Neural progenitor cell (in vitro differentiated cells): ENCODE measurements at regions not wholly inside any gene's neighbourhood (a gene's known extent, or its start where the extent isn't known, plus 50 kb on each side); places are given as distances from the start of the nearest gene placed in this dataset.

Experiments
- EZH2 ChIP-seq: fragments of 200-600 bp; sonication (generic); IDR thresholded peaks from 2 replicates; pipeline ENCODE4 v1.6.1; 2017; ENCODE audit warnings: antibody characterized with exemption, mild to moderate bottlenecking, moderate library complexity
- TF ChIP-seq, protein P1 (sequence below): fragments of 200-600 bp; sonication (generic); IDR thresholded peaks from 2 replicates; pipeline ENCODE4 v1.5.1; 2017; ENCODE audit warnings: antibody characterized with exemption, mild to moderate bottlenecking

DNA sequence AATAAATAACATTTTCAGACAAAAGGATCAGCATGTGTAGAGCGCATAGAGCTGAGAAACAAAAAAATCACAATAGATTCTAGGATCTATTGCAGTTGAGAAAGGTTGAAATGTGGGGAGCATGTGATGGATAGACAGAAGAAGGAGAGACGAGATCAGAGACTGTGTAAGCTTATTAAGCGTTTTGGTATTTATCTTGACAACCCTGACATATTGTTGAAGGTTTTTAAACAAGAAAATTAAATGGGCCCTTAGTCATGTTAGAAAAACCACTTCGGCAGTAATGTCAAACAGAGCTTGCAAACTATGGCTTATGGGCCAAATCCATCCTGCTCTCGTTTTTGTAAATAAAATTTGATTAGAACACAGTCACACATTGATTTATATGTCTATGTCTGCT lies 200.5 kb upstream of the KLF4 start:
- TF ChIP-seq, protein P1, sequence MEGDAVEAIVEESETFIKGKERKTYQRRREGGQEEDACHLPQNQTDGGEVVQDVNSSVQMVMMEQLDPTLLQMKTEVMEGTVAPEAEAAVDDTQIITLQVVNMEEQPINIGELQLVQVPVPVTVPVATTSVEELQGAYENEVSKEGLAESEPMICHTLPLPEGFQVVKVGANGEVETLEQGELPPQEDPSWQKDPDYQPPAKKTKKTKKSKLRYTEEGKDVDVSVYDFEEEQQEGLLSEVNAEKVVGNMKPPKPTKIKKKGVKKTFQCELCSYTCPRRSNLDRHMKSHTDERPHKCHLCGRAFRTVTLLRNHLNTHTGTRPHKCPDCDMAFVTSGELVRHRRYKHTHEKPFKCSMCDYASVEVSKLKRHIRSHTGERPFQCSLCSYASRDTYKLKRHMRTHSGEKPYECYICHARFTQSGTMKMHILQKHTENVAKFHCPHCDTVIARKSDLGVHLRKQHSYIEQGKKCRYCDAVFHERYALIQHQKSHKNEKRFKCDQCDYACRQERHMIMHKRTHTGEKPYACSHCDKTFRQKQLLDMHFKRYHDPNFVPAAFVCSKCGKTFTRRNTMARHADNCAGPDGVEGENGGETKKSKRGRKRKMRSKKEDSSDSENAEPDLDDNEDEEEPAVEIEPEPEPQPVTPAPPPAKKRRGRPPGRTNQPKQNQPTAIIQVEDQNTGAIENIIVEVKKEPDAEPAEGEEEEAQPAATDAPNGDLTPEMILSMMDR, result no peak
- TF ChIP-seq EZH2, result no peak
